AG10803 (cell line): ENCODE measurements at regions not wholly inside any gene's neighbourhood (a gene's known extent, or its start where the extent isn't known, plus 50 kb on each side); places are given as distances from the start of the nearest gene placed in this dataset.

Source experiments
- DNase-seq: peaks from one replicate; pipeline ENCODE4 v3.0.0; 2010; ENCODE audit warnings: low read depth
- H3K4me3 ChIP-seq: 2 replicates; pipeline ENCODE4 v1.5.1; 2011; ENCODE audit warnings: mild to moderate bottlenecking, low read length, control low read depth
- TF ChIP-seq, protein P1 (sequence below): conservative IDR thresholded peaks from 2 replicates; pipeline ENCODE4 v1.5.1; 2011; ENCODE audit warnings: mild to moderate bottlenecking, low read length, control low read depth, inconsistent platforms

DNA sequence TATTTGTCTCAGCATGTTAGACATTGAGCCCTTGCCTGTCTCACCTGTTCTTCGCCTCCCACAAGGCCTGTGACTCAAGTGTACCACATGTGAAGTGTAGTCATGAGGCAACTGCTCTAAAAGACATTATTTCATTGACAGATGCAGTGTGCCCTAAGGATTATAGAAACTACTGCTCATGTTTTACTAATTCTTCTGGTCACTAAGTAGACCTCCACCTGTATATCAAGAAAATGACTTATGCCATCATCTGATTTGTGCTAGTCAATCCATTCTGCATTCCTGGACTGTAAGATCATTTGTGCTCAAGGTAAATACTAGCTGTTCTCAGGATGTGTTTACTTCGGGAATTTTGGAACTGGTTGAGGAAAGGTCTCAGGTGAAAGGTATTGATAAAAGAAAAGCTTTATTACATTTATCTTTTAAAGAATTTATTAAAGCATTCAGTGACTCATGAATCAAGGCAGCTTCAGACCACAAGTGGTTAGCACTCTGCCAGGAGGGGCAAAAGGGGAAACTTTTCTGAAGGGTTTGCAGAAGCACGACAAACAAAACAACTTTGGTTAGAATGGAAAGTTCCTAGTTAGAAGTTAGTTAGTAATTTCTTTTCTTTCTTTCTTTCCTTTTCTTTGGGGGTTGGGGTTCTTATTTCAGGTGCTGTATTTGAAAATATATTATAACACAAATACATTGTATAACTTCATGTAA, 465.3 kb upstream of the CBLB start:
- peak; percentile 42 for DNase-seq
- TF ChIP-seq, protein P1, sequence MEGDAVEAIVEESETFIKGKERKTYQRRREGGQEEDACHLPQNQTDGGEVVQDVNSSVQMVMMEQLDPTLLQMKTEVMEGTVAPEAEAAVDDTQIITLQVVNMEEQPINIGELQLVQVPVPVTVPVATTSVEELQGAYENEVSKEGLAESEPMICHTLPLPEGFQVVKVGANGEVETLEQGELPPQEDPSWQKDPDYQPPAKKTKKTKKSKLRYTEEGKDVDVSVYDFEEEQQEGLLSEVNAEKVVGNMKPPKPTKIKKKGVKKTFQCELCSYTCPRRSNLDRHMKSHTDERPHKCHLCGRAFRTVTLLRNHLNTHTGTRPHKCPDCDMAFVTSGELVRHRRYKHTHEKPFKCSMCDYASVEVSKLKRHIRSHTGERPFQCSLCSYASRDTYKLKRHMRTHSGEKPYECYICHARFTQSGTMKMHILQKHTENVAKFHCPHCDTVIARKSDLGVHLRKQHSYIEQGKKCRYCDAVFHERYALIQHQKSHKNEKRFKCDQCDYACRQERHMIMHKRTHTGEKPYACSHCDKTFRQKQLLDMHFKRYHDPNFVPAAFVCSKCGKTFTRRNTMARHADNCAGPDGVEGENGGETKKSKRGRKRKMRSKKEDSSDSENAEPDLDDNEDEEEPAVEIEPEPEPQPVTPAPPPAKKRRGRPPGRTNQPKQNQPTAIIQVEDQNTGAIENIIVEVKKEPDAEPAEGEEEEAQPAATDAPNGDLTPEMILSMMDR, result no peak
- no peak overlapping the region for H3K4me3 ChIP-seq

DNA sequence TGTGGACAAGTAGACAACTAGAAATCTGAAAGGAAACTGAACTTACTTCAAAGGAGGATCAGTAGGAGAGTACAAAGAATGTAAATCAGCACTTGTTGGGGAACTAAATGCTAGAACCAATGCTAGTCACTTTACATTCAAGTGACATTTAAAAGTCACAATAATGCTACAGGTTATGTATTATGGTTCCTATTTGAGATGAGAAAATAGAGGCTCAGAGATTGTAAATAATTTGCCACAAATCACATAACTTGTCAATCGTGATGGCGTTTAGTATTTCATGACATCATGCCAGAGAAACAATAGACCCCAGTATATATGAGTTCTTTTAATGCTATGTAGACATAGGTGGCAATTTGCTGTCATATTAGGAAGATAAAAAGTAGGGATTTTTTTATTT, 467.8 kb upstream of the CBLB start:
- no peak overlapping the region for H3K4me3 ChIP-seq
- no peak for DNase-seq
- TF ChIP-seq, protein P1, result no peak

DNA sequence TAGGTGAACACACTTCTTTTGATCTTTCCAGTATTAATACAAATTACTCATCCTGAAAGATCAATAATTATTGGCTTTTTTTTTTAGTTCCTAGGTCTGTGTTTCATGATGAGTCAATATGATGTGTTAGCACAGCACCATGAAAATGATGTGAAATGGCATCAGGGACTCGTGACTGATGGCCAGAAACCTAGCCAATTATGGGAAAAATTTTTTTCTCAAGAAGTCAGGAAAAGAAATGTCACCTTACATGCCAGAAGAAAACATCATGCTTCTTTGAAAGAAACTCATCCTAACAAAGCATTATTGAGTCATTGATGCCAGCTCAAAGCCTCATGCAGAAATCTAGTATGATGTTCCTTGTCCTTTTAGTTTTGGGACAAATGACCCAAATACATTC, 468.3 kb upstream of the CBLB start:
- no peak overlapping the region for H3K4me3 ChIP-seq
- TF ChIP-seq, protein P1, result no peak
- peak; percentile 45 for DNase-seq

DNA sequence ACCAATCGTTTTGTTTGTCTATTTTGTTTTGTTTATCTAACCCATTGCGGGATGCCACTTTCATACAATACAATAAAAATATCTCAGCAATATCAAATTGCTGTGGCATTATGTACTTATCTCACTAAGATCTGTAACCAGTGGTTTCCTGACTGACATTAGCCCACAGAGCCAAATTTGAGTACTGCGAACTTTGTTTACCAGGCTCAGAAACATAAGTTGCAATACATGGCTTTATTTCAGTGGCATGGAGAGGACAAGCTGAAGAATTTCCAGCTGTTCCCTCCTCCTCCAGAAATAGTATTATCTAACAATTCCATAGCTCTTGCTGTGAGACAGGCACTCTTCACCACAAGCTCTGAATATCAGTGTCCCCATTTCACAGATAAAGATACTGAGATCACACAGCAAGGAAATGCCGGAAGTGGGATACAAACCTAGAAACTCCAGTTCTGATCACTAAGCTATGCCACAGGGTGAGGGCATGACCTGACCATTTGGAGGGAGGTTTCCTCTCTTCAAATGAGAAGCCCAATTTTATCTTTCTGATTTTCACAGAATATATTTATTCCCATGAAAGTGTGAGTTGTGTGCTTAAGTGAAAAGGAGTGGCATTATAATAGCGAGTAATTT, 469.9 kb upstream of the CBLB start:
- TF ChIP-seq, protein P1, result no peak
- no peak overlapping the region for H3K4me3 ChIP-seq
- no peak for DNase-seq

DNA sequence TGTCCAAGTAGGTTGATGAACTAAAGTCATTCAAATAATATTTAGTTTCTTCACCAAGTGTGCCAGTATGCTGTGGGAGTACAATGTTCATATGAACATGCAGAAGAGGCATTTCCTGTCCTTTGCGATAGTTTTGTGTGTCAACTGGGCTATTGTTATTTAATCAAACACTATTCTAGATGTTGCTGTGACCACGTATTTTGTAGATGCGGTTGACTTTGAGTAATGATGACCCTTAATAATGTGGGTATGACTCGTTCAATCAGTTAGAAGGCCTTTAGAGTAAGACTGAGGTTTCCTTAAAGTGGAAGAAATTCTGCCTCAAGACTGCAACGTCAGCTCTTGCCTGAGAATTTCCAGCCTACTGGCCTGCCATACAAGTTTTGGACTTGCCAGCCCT, 470.7 kb upstream of the CBLB start:
- DNase-seq, result peak; percentile 12
- TF ChIP-seq, protein P1, result no peak
- H3K4me3 ChIP-seq, result no peak overlapping the region

DNA sequence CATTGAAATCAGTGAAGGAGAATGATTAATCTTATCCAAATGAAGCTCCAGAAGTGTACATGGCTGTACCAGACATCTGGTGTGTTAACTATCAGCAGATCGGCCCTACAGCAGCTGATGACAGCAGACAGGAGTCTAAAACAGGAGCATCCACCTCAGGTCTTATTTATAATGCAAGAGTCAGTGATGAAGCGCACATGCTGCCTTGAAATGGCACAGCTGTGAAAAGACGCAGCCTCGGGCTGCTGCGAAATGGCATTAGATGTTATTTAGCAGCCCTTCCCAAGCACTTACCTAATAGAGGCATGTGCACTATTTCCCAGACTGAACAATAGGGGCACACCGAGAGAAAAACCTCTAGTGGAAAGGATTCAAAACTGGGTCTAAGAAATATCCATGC, 472.3 kb upstream of the CBLB start:
- DNase-seq, result peak; percentile 61
- peak overlapping the region; percentile 6 for H3K4me3 ChIP-seq

More for the DNA sequence above, 472.3 kb upstream of the CBLB start:
- TF ChIP-seq, protein P1, result peak; percentile 25
